WI38 (cell line): ENCODE measurements at regions not wholly inside any gene's neighbourhood (a gene's known extent, or its start where the extent isn't known, plus 50 kb on each side); places are given as distances from the start of the nearest gene placed in this dataset.

Experiments
- H3K4me3 ChIP-seq: 2 replicates; pipeline ENCODE4 v1.5.1; 2011; ENCODE audit warnings: low read depth, mild to moderate bottlenecking, control low read depth, low read length
- TF ChIP-seq, protein P1 (sequence below): IDR thresholded peaks from 2 replicates; pipeline ENCODE4 v1.5.1; 2012; ENCODE audit warnings: low read depth, mild to moderate bottlenecking, control low read depth, low read length

DNA sequence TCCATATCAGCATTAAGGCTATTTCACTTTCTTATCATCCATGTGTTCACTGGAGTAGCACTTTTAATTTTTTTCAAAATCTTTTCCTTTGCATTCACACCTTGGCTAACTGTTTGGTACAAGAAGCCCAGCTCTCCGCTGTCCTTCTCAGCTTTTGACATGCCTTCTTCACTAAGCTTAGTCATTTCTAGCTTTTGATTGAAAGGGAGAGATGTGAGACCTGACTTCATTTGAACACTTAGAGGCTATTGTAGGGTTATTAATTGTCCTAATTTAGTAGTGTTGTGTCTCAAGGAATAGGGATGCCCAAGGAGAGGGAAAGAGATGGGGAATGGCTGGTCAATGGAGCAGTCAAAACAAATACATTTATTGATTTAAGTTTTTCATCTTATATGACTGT, 350.0 kb downstream of the CXCL12 start:
- no peak overlapping the region for H3K4me3 ChIP-seq
- TF ChIP-seq, protein P1, sequence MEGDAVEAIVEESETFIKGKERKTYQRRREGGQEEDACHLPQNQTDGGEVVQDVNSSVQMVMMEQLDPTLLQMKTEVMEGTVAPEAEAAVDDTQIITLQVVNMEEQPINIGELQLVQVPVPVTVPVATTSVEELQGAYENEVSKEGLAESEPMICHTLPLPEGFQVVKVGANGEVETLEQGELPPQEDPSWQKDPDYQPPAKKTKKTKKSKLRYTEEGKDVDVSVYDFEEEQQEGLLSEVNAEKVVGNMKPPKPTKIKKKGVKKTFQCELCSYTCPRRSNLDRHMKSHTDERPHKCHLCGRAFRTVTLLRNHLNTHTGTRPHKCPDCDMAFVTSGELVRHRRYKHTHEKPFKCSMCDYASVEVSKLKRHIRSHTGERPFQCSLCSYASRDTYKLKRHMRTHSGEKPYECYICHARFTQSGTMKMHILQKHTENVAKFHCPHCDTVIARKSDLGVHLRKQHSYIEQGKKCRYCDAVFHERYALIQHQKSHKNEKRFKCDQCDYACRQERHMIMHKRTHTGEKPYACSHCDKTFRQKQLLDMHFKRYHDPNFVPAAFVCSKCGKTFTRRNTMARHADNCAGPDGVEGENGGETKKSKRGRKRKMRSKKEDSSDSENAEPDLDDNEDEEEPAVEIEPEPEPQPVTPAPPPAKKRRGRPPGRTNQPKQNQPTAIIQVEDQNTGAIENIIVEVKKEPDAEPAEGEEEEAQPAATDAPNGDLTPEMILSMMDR: no peak

DNA sequence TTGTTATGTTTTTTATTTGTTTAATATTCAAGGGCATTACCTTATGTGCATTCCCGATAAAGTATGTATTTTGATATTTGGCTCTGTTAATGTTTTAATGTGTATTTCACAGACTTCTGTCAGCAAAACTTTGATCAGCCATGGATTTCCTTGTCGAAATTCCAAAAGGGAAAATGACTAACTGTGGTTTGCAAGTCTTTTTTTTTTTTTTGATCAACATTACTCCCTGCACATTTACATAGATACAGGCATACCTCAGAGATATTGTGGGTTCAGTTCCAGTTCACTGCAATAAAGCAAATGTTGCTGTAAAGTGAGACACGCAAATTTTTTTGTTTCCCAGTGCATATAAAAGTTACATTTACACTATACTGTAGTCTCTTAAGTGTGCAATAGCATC, 351.9 kb downstream of the CXCL12 start:
- no peak overlapping the region for H3K4me3 ChIP-seq
- TF ChIP-seq, protein P1: no peak

DNA sequence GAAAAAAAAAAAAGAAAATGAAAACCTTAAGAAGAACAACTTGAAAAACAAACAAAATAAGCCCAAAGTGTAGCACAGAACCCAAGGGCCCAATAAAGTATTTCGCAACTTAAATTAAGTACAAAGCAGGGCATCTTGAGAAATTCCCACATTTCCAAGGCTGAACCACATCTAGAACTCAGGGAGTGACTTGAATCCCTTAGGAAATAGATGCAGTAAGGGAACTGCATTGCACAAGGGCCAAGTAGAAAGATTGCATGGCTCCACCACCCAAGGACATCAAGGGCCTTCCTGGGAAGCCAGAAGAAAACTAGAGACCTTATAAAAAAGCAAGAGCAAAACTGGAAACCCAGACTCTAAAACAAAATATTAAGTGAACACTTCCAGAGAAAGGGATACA, 352.7 kb downstream of the CXCL12 start:
- TF ChIP-seq, protein P1: no peak
- H3K4me3 ChIP-seq: no peak overlapping the region

DNA sequence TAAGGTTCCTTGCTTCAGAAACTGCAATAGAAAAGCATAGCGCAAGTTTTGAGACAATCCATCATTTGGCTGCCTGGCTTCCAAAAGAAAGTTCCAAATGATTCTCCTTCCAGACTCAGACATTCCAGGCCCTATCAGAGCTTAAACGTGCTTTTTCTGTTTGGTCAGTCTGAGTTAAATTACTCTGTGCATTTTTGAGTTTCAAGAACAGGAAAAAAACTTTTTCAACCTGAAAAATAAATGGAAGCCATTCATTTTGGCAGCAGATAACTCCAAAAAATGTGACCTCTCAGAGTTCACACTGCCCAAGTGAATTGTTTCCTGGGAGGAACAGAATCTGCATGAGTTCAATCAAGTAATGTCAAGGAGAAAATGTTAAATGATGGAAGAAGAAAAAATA, 354.2 kb downstream of the CXCL12 start:
- TF ChIP-seq, protein P1: no peak
- H3K4me3 ChIP-seq: no peak overlapping the region

DNA sequence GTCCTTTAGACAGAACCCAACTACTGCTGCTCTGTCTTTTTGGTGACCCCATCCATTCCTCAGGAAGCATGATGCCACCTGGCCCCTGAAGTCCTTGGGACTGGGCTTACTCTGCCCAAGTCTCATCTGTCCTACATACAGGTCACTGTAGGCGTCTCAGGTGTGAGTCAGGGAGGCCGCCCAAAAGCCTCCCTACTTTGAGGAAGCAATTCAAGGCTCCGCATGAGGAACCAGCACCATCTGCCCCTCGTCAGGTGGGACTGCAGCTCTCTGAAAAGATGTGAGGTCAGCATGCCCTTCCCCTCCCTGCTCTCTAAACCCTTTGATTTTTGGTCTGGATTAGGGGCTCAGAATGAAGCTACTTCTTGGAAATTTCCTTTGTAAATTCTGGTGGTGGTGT, 354.8 kb downstream of the CXCL12 start:
- no peak overlapping the region for H3K4me3 ChIP-seq
- TF ChIP-seq, protein P1: no peak

DNA sequence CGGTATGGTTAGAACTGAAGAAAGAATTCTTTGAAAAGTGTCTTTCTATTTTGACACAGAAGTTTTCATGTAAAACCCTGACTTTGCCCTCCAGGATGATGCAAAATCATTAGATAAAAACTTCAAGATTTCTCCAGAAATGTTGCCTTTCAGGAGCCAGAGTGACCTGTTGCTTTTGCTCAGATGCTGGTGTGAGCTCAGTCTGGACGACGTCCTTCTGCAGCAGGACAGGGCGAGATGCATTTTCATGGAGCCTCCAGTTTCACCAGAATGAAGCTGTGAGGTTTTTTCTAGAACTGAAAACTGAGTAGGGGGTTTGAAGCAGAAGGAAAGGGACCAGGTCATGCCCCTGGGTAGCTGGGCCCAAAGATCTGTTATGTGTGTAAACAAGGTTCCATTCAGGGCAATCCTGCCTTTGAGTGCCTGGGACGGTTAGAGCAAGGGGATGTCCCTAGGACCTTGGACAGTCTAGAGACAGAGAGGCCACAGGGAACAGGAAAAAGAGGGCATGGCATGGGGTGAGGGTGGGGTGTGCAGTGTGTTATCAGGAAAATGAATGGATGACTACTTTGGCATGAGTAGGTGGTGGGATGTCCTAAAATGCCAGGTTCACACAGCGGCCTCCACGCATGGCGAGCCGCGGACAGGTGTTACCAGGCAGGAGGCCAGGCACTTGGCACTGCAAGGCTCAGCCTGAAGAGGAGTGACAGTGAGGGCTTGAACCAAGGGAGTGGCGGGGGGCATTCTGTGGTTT, 356.3 kb downstream of the CXCL12 start:
- TF ChIP-seq, protein P1: no peak
- no peak overlapping the region for H3K4me3 ChIP-seq

DNA sequence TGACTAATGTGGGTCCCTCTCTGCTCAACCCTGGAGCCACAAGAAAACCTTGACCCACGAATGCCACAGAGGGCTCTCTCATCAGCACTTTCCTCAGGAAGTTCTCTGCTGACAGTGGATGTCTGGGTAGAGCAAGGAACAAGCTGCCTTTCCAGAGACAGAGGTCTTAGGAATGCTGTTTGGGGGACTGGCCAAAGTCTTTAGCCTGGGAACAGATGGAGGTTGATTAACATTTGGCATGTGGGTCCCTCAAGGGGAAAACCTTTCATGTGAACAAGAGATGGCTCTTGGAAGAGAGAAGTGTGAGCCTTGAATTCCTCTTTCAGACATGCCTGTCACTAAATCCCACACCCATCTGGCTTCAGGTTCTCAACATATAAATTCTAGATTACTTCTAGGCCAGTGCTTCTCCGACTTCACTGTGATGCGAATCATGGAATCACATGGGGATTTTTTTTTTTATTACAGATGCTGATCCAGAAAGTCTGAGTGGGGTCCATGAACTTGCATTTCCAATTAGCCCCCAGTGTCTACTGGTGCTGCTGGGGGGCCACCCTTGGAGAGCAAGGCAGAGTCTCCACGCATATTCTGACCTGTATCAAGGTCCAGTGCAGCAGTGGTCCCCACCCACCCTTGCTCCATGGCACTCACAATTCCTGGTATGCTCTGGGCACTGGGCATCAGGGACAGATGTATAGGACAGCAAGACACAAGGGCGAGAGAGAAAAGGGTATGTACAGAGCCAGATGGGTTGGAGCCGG, 360.4 kb downstream of the CXCL12 start:
- H3K4me3 ChIP-seq: no peak overlapping the region
- TF ChIP-seq, protein P1: no peak
